ENCODE measurements at regions not wholly inside any gene's neighbourhood (a gene's known extent, or its start where the extent isn't known, plus 50 kb on each side); places are given as distances from the start of the nearest gene placed in this dataset.

- Histone ChIP-seq H3K27ac (ENCODE audit: insufficient read depth, low read depth, low read length) (no peak overlapping the region), H3K27me3 (ENCODE audit: control insufficient read depth in 2 of 2, insufficient read depth in 2 of 2, low read length in 2 of 2) (no peaks in the 10 kb centered on the region), H4K20me1 (replicated peaks; ENCODE audit: control insufficient read depth, extremely low read depth, insufficient read depth, low read length) (no peaks in the 10 kb centered on the region), H2AFZ (ENCODE audit: low read depth, low read length) (no peak overlapping the region), H3K36me3 (ENCODE audit: control insufficient read depth in 2 of 2, extremely low read depth in 1 of 2, insufficient read depth in 2 of 2, low read length in 2 of 2) (no peaks in the 10 kb centered on the region), H3K4me1 (ENCODE audit: control insufficient read depth, extremely low read depth, insufficient read depth, low read length) (no peaks in the 10 kb centered on the region), H3K9ac (replicated peaks; ENCODE audit: extremely low read depth, insufficient read depth, low read length) (no peak overlapping the region), H3K9me1 (replicated peaks; ENCODE audit: control insufficient read depth, extremely low read depth, insufficient read depth, low read length) (no peaks in the 10 kb centered on the region), H3K79me2 (ENCODE audit: control insufficient read depth, insufficient read depth, low read length) (no peaks in the 10 kb centered on the region), H3K9me3 (replicated peaks; ENCODE audit: control insufficient read depth, insufficient read depth, low read length) (no peaks in the 10 kb centered on the region), H3K4me2 (ENCODE audit: insufficient read depth, low read length) (no peak overlapping the region), H3K4me3 (replicated peaks in 1 of 3; ENCODE audit: insufficient read depth in 1 of 3, low read depth in 1 of 3, low read length in 3 of 3) (no peak overlapping the region)
- POLR2A ChIA-PET = no interaction called here
- TF ChIP-seq CTCF (IDR thresholded peaks at IDR 0.05; ENCODE audit: extremely low read depth in 1 of 2, insufficient read depth in 1 of 2, low read depth in 1 of 2, low read length in 2 of 2) (no peak), EZH2 (IDR thresholded peaks at IDR 0.05; ENCODE audit: borderline replicate concordance, low read depth, low read length, severe bottlenecking) (no peak), POLR2AphosphoS5 (IDR thresholded peaks at IDR 0.05; ENCODE audit: insufficient read depth, low read depth, low read length) (no peak), FOS (IDR thresholded peaks at IDR 0.05; ENCODE audit: borderline replicate concordance, insufficient read depth, low read length) (no peak), GATA2 (IDR thresholded peaks at IDR 0.05; ENCODE audit: insufficient read depth, insufficient read length, low read depth, low read length) (no peak), POLR2A (IDR thresholded peaks at IDR 0.05; ENCODE audit: low read depth, low read length) (no peak)
- dilution Hi-C loops (cut with MboI; ENCODE audit: extremely low pct_ligation_motif_present, low sequenced_read_pairs) = no loop called here
- FAIRE-seq (no peak), DNase-seq (ENCODE audit: low read depth, low spot score) (no peak)
- BruUV-seq (replicated peaks) = no TSS peak
- intact Hi-C loops (cut with micrococcal nuclease) = no loop called here
- CTCF ChIA-PET = no interaction called here
Measured at GRCh38 chr9:20200991-20201431, 412.2 kb upstream of the SLC24A2 start.

- H3K9me1 ChIP-seq (replicated peaks; ENCODE audit: control insufficient read depth, extremely low read depth, insufficient read depth, low read length) = no peaks in the 10 kb centered on the region
- H4K20me1 ChIP-seq (replicated peaks; ENCODE audit: control insufficient read depth, extremely low read depth, insufficient read depth, low read length) = no peaks in the 10 kb centered on the region
- no peaks in the 10 kb centered on the region for H3K36me3 ChIP-seq (ENCODE audit: control insufficient read depth in 2 of 2, extremely low read depth in 1 of 2, insufficient read depth in 2 of 2, low read length in 2 of 2)
- H3K4me2 ChIP-seq (ENCODE audit: insufficient read depth, low read length) = no peak overlapping the region
- H3K79me2 ChIP-seq (ENCODE audit: control insufficient read depth, insufficient read depth, low read length) = no peaks in the 10 kb centered on the region
- POLR2A ChIA-PET = no interaction called here
- no peaks in the 10 kb centered on the region for H3K27me3 ChIP-seq (ENCODE audit: control insufficient read depth in 2 of 2, insufficient read depth in 2 of 2, low read length in 2 of 2)
- CTCF ChIA-PET = no interaction called here
- intact Hi-C loops (cut with micrococcal nuclease) = no loop called here
- DNase-seq (ENCODE audit: low read depth, low spot score) (no peak), FAIRE-seq (no peak)
- H3K9ac ChIP-seq (replicated peaks; ENCODE audit: extremely low read depth, insufficient read depth, low read length) = no peak overlapping the region
- TF ChIP-seq MAX (IDR thresholded peaks at IDR 0.05; ENCODE audit: insufficient read depth, insufficient read length) = no peak
- TF ChIP-seq CTCF (IDR thresholded peaks at IDR 0.05; ENCODE audit: extremely low read depth in 1 of 2, insufficient read depth in 1 of 2, low read depth in 1 of 2, low read length in 2 of 2) = no peak
- no peak for TF ChIP-seq FOS (IDR thresholded peaks at IDR 0.05; ENCODE audit: borderline replicate concordance, insufficient read depth, low read length)
- no peak for TF ChIP-seq POLR2A (IDR thresholded peaks at IDR 0.05; ENCODE audit: low read depth, low read length)
- H2AFZ ChIP-seq (ENCODE audit: low read depth, low read length) = no peak overlapping the region
- H3K9me3 ChIP-seq (replicated peaks; ENCODE audit: control insufficient read depth, insufficient read depth, low read length) = no peaks in the 10 kb centered on the region
- no peaks in the 10 kb centered on the region for H3K4me1 ChIP-seq (ENCODE audit: control insufficient read depth, extremely low read depth, insufficient read depth, low read length)
- dilution Hi-C loops (cut with MboI; ENCODE audit: extremely low pct_ligation_motif_present, low sequenced_read_pairs) = no loop called here
- no peak overlapping the region for H3K4me3 ChIP-seq (replicated peaks in 1 of 3; ENCODE audit: insufficient read depth in 1 of 3, low read depth in 1 of 3, low read length in 3 of 3)
- BruUV-seq (replicated peaks) = no TSS peak
- H3K27ac ChIP-seq (ENCODE audit: insufficient read depth, low read depth, low read length) = no peak overlapping the region
Measured at GRCh38 chr9:20200581-20200980, 411.7 kb upstream of the SLC24A2 start.

All from endothelial cell of umbilical vein (primary cell).